ENCODE measurements at regions not wholly inside any gene's neighbourhood (a gene's known extent, or its start where the extent isn't known, plus 50 kb on each side); places are given as distances from the start of the nearest gene placed in this dataset.
"Not testable (repeated sequence)": the region's sequence is repeated elsewhere in the genome, so short reads cannot be mapped to it uniquely, and the experiment has no call there.

GRCh38 chrX:936979-937769, 275.3 kb downstream of the CRLF2 start:
- no peak overlapping the region for H3K27ac ChIP-seq
- no peak for DNase-seq
- no peaks in the 10 kb centered on the region for H3K9me3 ChIP-seq (replicated peaks)
- no peak overlapping the region for H3K4me3 ChIP-seq
- H3K4me1 ChIP-seq = no peaks in the 10 kb centered on the region
- 0 out of 2 replicates have a peak, but pooled peaks cover 8% of the 10 kb centered on the region for H3K27me3 ChIP-seq
- H3K36me3 ChIP-seq = no peaks in the 10 kb centered on the region

GRCh38 chrX:933611-934010, 278.8 kb downstream of the CRLF2 start:
- Histone ChIP-seq H3K27ac (no peak overlapping the region), H3K36me3 (no peaks in the 10 kb centered on the region), H3K4me1 (no peaks in the 10 kb centered on the region), H3K4me3 (no peak overlapping the region), H3K27me3 (0 out of 2 replicates have a peak, but pooled peaks cover 3% of the 10 kb centered on the region), H3K9me3 (replicated peaks) (no peaks in the 10 kb centered on the region)
- no peak for DNase-seq

GRCh38 chrX:928606-929005, 283.8 kb downstream of the CRLF2 start:
- Histone ChIP-seq H3K4me1 (no peaks in the 10 kb centered on the region), H3K27ac (no peak overlapping the region), H3K4me3 (no peak overlapping the region), H3K36me3 (no peaks in the 10 kb centered on the region), H3K27me3 (no peaks in the 10 kb centered on the region), H3K9me3 (replicated peaks) (no peaks in the 10 kb centered on the region)
- no peak for DNase-seq

- H3K27me3 ChIP-seq = no peaks in the 10 kb centered on the region
- DNase-seq = no peak
Observed at GRCh38 chrX:926991-927390, 285.5 kb downstream of the CRLF2 start.

GRCh38 chrX:926070-926469, 286.4 kb downstream of the CRLF2 start:
- H3K9me3 ChIP-seq (replicated peaks) = no peaks in the 10 kb centered on the region
- H3K27ac ChIP-seq = no peak overlapping the region
- 0 out of 2 replicates have a peak, but pooled peaks cover 2% of the 10 kb centered on the region for H3K36me3 ChIP-seq
- no peak for DNase-seq
- no peak overlapping the region for H3K4me3 ChIP-seq
- no peaks in the 10 kb centered on the region for H3K27me3 ChIP-seq
- no peaks in the 10 kb centered on the region for H3K4me1 ChIP-seq

More at GRCh38 chrX:926991-927390, 285.5 kb downstream of the CRLF2 start:
- no peaks in the 10 kb centered on the region for H3K4me1 ChIP-seq
- H3K9me3 ChIP-seq (replicated peaks) = no peaks in the 10 kb centered on the region
- H3K27ac ChIP-seq = no peak overlapping the region
- H3K36me3 ChIP-seq = 0 out of 2 replicates have a peak, but pooled peaks cover 2% of the 10 kb centered on the region
- H3K4me3 ChIP-seq = no peak overlapping the region

GRCh38 chrX:925652-926061, 286.8 kb downstream of the CRLF2 start:
- no peaks in the 10 kb centered on the region for H3K27me3 ChIP-seq
- H3K36me3 ChIP-seq = 0 out of 2 replicates have a peak, but pooled peaks cover 2% of the 10 kb centered on the region
- H3K4me3 ChIP-seq = no peak overlapping the region
- H3K4me1 ChIP-seq = no peaks in the 10 kb centered on the region
- DNase-seq = no peak
- no peaks in the 10 kb centered on the region for H3K9me3 ChIP-seq (replicated peaks)
- no peak overlapping the region for H3K27ac ChIP-seq

- no peaks in the 10 kb centered on the region for H3K4me1 ChIP-seq
- H3K27ac ChIP-seq = no peak overlapping the region
- H3K27me3 ChIP-seq = no peaks in the 10 kb centered on the region
- H3K9me3 ChIP-seq (replicated peaks) = no peaks in the 10 kb centered on the region
- H3K4me3 ChIP-seq = no peak overlapping the region
- H3K36me3 ChIP-seq = 0 out of 2 replicates have a peak, but pooled peaks cover 2% of the 10 kb centered on the region
- no peak for DNase-seq
Observed at GRCh38 chrX:925094-925493, 287.4 kb downstream of the CRLF2 start.

- no peaks in the 10 kb centered on the region for H3K27me3 ChIP-seq
- 0 out of 2 replicates have a peak, but pooled peaks cover 2% of the 10 kb centered on the region for H3K36me3 ChIP-seq
- no peak for DNase-seq
- no peak overlapping the region for H3K4me3 ChIP-seq
- H3K27ac ChIP-seq = no peak overlapping the region
- no peaks in the 10 kb centered on the region for H3K9me3 ChIP-seq (replicated peaks)
- H3K4me1 ChIP-seq = peaks cover 4% of the 10 kb centered on the region; the same call in 1 of the 2 replicates
Observed at GRCh38 chrX:924017-924416, 288.4 kb downstream of the CRLF2 start.

GRCh38 chrX:920234-920799, 289.7 kb downstream of the SHOX start:
- peak overlapping the region; percentile 52 for H3K4me3 ChIP-seq
- peak overlapping the region; percentile 90 for H3K27ac ChIP-seq
- 0 out of 2 replicates have a peak, but pooled peaks cover 2% of the 10 kb centered on the region for H3K36me3 ChIP-seq
- no peaks in the 10 kb centered on the region for H3K27me3 ChIP-seq
- peak; percentile 94 to 95 for DNase-seq
- H3K9me3 ChIP-seq (replicated peaks) = no peaks in the 10 kb centered on the region
- peaks cover 9% of the 10 kb centered on the region; the same call in 1 of the 2 replicates for H3K4me1 ChIP-seq

GRCh38 chrX:916230-916599, 285.6 kb downstream of the SHOX start:
- Histone ChIP-seq H3K27me3 (no peaks in the 10 kb centered on the region), H3K4me1 (peaks cover 9% of the 10 kb centered on the region; the same call in 1 of the 2 replicates), H3K9me3 (replicated peaks) (no peaks in the 10 kb centered on the region), H3K27ac (no peak overlapping the region), H3K36me3 (no peaks in the 10 kb centered on the region), H3K4me3 (no peak overlapping the region)
- DNase-seq = peak in 1 of 2 experiments; percentile 22

GRCh38 chrX:915427-916229, 285.0 kb downstream of the SHOX start:
- DNase-seq = no peak
- Histone ChIP-seq H3K36me3 (no peaks in the 10 kb centered on the region), H3K27ac (no peak overlapping the region), H3K27me3 (no peaks in the 10 kb centered on the region), H3K9me3 (replicated peaks) (no peaks in the 10 kb centered on the region), H3K4me3 (no peak overlapping the region), H3K4me1 (peaks cover 9% of the 10 kb centered on the region; the same call in 1 of the 2 replicates)

GRCh38 chrX:914206-914605, 283.6 kb downstream of the SHOX start:
- H3K4me3 ChIP-seq = no peak overlapping the region
- H3K9me3 ChIP-seq (replicated peaks) = no peaks in the 10 kb centered on the region
- peaks cover 6% of the 10 kb centered on the region; the same call in 1 of the 2 replicates for H3K4me1 ChIP-seq
- no peaks in the 10 kb centered on the region for H3K27me3 ChIP-seq
- no peak for DNase-seq
- H3K36me3 ChIP-seq = no peaks in the 10 kb centered on the region
- no peak overlapping the region for H3K27ac ChIP-seq

GRCh38 chrX:912677-913076, 282.1 kb downstream of the SHOX start:
- Histone ChIP-seq H3K27ac (no peak overlapping the region), H3K4me3 (no peak overlapping the region), H3K9me3 (replicated peaks) (no peaks in the 10 kb centered on the region), H3K36me3 (no peaks in the 10 kb centered on the region), H3K4me1 (peaks cover 6% of the 10 kb centered on the region; the same call in 1 of the 2 replicates), H3K27me3 (no peaks in the 10 kb centered on the region)
- no peak for DNase-seq

GRCh38 chrX:909068-909467, 278.5 kb downstream of the SHOX start:
- not testable (repeated sequence) for H3K4me3 ChIP-seq; H3K27ac ChIP-seq; DNase-seq; H3K27me3 ChIP-seq; H3K9me3 ChIP-seq (replicated peaks); H3K4me1 ChIP-seq; H3K36me3 ChIP-seq

GRCh38 chrX:906586-906985, 276.0 kb downstream of the SHOX start:
- DNase-seq = peak; percentile 79 to 87
- no peaks in the 10 kb centered on the region for H3K36me3 ChIP-seq
- peak overlapping the region; percentile 33 for H3K4me3 ChIP-seq
- H3K4me1 ChIP-seq = peaks cover 6% of the 10 kb centered on the region
- no peaks in the 10 kb centered on the region for H3K9me3 ChIP-seq (replicated peaks)
- H3K27ac ChIP-seq = peak overlapping the region; percentile 85
- no peaks in the 10 kb centered on the region for H3K27me3 ChIP-seq

All from SJCRH30 (cell line).